Stimulated activated naive CD4-positive, alpha-beta T cell (primary cell): ENCODE measurements at regions not wholly inside any gene's neighbourhood (a gene's known extent, or its start where the extent isn't known, plus 50 kb on each side); places are given as distances from the start of the nearest gene placed in this dataset.

Experiments used
- DNase-seq, 6 experiments: peaks; one replicate each; lab custom pipeline; 2025; lab: John Stamatoyannopoulos, UW

- DNase-seq, result no peak
These were observed 170.3 kb upstream of the CELF2 start for GRCh38 chr10:10847387-10847786.

GRCh38 chr10:10848488-10849111 is 169.1 kb upstream of the CELF2 start:
- no peak for DNase-seq

- DNase-seq, result no peak
These were observed 168.4 kb upstream of the CELF2 start for GRCh38 chr10:10849306-10849705.

GRCh38 chr10:10850214-10850613 is 167.5 kb upstream of the CELF2 start:
- no peak for DNase-seq

GRCh38 chr10:10852464-10852863 is 165.2 kb upstream of the CELF2 start:
- DNase-seq, result no peak

GRCh38 chr10:10853954-10854353 is 163.7 kb upstream of the CELF2 start:
- DNase-seq, result no peak

GRCh38 chr10:10854725-10855124 is 162.9 kb upstream of the CELF2 start:
- DNase-seq, result no peak

GRCh38 chr10:10855151-10855581 is 162.5 kb upstream of the CELF2 start:
- no peak for DNase-seq

GRCh38 chr10:10860455-10860976 is 157.2 kb upstream of the CELF2 start:
- no peak for DNase-seq

GRCh38 chr10:10865303-10865702 is 152.4 kb upstream of the CELF2 start:
- no peak for DNase-seq

- no peak for DNase-seq
These were observed 151.8 kb upstream of the CELF2 start for GRCh38 chr10:10865913-10866312.

GRCh38 chr10:10869592-10869991 is 148.1 kb upstream of the CELF2 start:
- DNase-seq, result no peak

- no peak for DNase-seq
These were observed 147.0 kb upstream of the CELF2 start for GRCh38 chr10:10870523-10871241.

- no peak for DNase-seq
These were observed 146.3 kb upstream of the CELF2 start for GRCh38 chr10:10871352-10871751.

- DNase-seq, result no peak
These were observed 145.5 kb upstream of the CELF2 start for GRCh38 chr10:10872035-10872673.

- no peak for DNase-seq
These were observed 144.9 kb upstream of the CELF2 start for GRCh38 chr10:10872764-10873163.

- no peak for DNase-seq
These were observed 144.4 kb upstream of the CELF2 start for GRCh38 chr10:10873289-10873688.

- no peak for DNase-seq
These were observed 143.8 kb upstream of the CELF2 start for GRCh38 chr10:10873915-10874314.

GRCh38 chr10:10878963-10879362 is 138.7 kb upstream of the CELF2 start:
- DNase-seq, result no peak

- DNase-seq, result no peak
These were observed 136.4 kb upstream of the CELF2 start for GRCh38 chr10:10881117-10881813.

- DNase-seq, result no peak
These were observed 133.9 kb upstream of the CELF2 start for GRCh38 chr10:10883737-10884136.

- DNase-seq, result no peak
These were observed 130.7 kb upstream of the CELF2 start for GRCh38 chr10:10886861-10887531.
